ENCODE measurements at regions not wholly inside any gene's neighbourhood (a gene's known extent, or its start where the extent isn't known, plus 50 kb on each side); places are given as distances from the start of the nearest gene placed in this dataset.

- no peak; the same call in 1 of the 2 replicates for TF ChIP-seq ZSCAN9 (CRISPR knock-in tag; IDR thresholded peaks at IDR 0.05; ENCODE audit: borderline replicate concordance)
- 0 out of 2 replicates have a peak, but pooled peaks have one; percentile 41 for TF ChIP-seq ZFP36L1 (CRISPR knock-in tag; IDR thresholded peaks at IDR 0.05)
- no peak for TF ChIP-seq ESRRA (CRISPR knock-in tag; IDR thresholded peaks at IDR 0.05; ENCODE audit: low read depth)
- no peak for TF ChIP-seq ZNF816 (CRISPR knock-in tag; IDR thresholded peaks at IDR 0.05; ENCODE audit: borderline replicate concordance)
- no peak for TF ChIP-seq ATF7 (IDR thresholded peaks at IDR 0.05)
- TF ChIP-seq ATF7 (CRISPR knock-in tag; IDR thresholded peaks at IDR 0.05), result no peak
- TF ChIP-seq CENPT (CRISPR knock-in tag; IDR thresholded peaks at IDR 0.05; ENCODE audit: low read depth), result no peak
- TF ChIP-seq LRRFIP1 (CRISPR knock-in tag; conservative IDR thresholded peaks at IDR 0.05), result no peak
- no peak for TF ChIP-seq ZSCAN20 (CRISPR knock-in tag; IDR thresholded peaks at IDR 0.05; ENCODE audit: borderline replicate concordance)
- no peak for TF ChIP-seq SMARCC2 (IDR thresholded peaks at IDR 0.05)
- no peak for TF ChIP-seq ZNF704 (CRISPR knock-in tag; IDR thresholded peaks at IDR 0.05; ENCODE audit: borderline replicate concordance)
- TF ChIP-seq NR0B2 (CRISPR knock-in tag; IDR thresholded peaks at IDR 0.05), result no peak
- TF ChIP-seq TBL1XR1 (IDR thresholded peaks at IDR 0.05; ENCODE audit: borderline replicate concordance, low read length, partially characterized antibody), result peak; percentile 8
- TF ChIP-seq ZNF333 (CRISPR knock-in tag; IDR thresholded peaks at IDR 0.05; ENCODE audit: borderline replicate concordance), result no peak
- no peak for TF ChIP-seq ONECUT2 (CRISPR knock-in tag; IDR thresholded peaks at IDR 0.05)
- TF ChIP-seq ZNF44 (CRISPR knock-in tag; IDR thresholded peaks at IDR 0.05), result no peak
- TF ChIP-seq DBP (CRISPR knock-in tag; IDR thresholded peaks at IDR 0.05; ENCODE audit: not compliant biosample characterization), result no peak
- peak; percentile 86; the same call in 1 of the 2 replicates for TF ChIP-seq AHDC1 (CRISPR knock-in tag; IDR thresholded peaks at IDR 0.05; ENCODE audit: borderline replicate concordance)
These were observed 51.0 kb upstream of the TOX3 start (continued) for GRCh38 chr16:52597772-52598483.
